HG03108 (cell line): ENCODE measurements at regions not wholly inside any gene's neighbourhood (a gene's known extent, or its start where the extent isn't known, plus 50 kb on each side); places are given as distances from the start of the nearest gene placed in this dataset.
"Not testable (repeated sequence)": the region's sequence is repeated elsewhere in the genome, so short reads cannot be mapped to it uniquely, and the experiment has no call there.

Experiments used
- ATAC-seq: cut with Tn5 transposase; IDR thresholded peaks from one replicate; pipeline ENCODE4 v1.9.1; 2021; ENCODE audit warnings: moderate library complexity; ENCODE audit not compliant: unreplicated experiment

- peak; percentile 80 for ATAC-seq
Observed at GRCh38 chr14:65959563-65960024, 526.6 kb upstream of the CCDC196 start.

GRCh38 chr14:65961004-65961403 lies 525.2 kb upstream of the CCDC196 start:
- no peak for ATAC-seq

GRCh38 chr14:65962952-65963351 lies 523.2 kb upstream of the CCDC196 start:
- ATAC-seq: no peak

DNA sequence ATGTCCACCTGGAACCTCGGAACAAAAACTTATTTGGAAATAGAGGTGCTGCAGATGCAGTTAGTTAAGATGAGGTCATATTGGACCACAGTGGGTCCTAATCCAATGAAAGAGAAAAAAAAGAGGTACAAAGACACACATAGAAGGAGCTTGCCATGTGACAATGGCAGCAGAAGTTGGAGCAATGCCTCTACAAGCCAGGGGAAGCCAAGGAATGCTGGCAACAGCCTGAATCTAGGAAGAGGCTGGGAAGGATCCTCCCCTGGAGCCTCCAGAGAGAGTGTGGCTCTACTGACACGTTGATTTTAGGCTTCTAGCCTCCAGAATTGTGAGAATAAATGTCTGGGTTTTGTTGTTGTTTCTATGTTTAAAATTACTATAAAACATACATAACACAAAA lies 521.8 kb upstream of the CCDC196 start:
- no peak for ATAC-seq

DNA sequence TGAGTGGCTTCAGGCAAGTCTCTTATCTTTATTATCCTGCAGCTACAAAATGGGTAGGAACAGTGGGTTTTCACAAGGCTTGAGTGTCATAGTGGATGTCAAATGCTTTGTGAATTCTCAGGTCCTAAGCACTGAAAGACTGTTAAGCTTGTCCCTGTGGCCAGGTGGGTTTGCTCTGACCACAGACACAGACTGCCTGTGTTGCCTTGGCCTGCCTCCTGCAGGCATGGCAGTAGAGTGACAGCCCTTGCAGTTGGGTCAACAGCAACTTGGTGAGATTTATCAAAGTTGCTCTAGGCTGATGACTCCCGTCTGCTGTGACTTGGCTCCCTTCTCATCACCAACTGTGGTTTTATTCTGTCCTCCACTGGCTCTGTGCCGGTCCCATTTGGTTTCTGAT lies 520.0 kb upstream of the CCDC196 start:
- ATAC-seq: no peak

GRCh38 chr14:65972346-65972870 lies 513.8 kb upstream of the CCDC196 start:
- ATAC-seq: no peak

GRCh38 chr14:65972891-65973290 lies 513.3 kb upstream of the CCDC196 start:
- no peak for ATAC-seq

DNA sequence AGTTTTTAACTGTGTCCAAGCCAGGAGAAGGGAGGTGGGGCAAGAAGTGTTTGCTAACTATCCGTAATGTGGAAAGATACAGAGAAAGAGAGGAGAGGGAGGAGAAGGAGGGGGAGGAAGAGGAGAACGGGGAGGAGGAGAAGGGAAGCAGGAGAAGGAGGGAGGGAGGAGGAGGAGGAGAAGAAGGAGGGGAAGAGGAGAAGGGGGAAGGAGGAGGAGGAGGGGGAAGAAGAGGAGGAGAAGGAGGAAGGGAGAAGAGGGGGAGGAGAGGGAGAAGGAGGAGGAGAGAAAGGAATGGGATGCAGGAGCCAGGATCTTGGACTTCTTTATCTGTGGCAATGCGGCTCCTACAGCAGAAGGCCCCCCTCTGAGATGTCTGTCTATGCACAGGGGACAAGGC lies 510.3 kb upstream of the CCDC196 start:
- no peak for ATAC-seq

DNA sequence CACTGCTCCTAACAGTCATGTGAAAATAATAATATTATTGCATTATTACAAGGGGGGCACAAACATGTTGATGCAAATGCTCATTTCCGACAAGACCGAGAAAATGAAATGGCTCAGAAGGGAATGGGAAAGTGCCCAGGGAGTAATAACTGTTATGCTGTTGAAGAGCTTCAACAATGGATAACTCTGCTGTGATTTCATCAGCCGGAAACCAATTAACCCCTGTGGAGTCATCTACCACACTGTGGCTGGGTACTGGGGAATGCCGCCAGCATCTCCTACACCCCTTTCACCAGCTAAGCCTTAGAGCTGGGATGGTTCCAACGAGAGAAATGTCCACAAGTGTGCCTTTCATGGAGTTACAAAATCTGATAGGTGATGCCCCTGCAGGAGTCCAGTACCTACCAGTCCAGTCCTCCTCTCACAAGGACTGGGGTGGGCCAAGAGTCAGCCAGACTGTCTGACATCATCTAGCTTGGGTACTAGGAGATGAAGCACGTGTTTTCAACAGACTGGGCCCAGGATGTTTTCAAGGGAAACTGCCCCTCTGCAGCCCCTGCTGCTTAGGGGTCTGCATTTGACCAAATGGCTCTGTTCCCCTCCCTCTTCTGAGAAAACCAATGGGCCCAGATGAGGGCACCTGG lies 509.3 kb upstream of the CCDC196 start:
- no peak for ATAC-seq

DNA sequence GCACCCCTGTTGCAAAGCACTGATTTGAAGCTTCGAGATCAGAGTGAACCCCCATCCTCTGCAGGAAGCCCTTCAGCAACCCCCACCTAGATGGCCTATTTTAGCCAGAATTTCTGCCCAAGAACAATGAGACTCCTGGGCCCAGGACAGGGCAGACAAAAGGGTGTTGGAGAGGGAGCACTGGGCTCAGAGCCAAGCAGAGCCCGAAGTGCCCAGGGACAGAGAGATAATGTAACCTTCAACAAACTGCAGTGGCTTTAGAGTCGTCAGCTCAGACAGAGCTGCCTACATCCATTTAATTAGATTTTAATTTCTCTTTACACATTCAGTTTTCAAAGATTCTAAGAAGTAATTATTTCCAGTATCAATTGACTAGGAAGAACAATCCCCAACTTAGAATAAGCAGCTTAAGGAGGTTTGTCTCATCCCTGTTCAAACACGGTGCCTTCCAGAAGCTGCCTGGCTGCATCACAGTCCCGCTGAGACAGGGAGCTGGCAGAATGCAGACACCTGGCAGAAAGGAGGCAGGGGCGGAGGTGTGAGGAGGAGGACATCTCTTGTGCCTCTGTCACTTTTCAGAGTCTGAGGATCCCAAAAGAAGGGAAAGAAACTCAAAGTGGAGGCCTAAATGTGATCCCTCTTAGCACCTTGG lies 504.9 kb upstream of the CCDC196 start:
- no peak for ATAC-seq

- no peak for ATAC-seq
Observed at GRCh38 chr14:65986041-65986440, 500.1 kb upstream of the CCDC196 start.

DNA sequence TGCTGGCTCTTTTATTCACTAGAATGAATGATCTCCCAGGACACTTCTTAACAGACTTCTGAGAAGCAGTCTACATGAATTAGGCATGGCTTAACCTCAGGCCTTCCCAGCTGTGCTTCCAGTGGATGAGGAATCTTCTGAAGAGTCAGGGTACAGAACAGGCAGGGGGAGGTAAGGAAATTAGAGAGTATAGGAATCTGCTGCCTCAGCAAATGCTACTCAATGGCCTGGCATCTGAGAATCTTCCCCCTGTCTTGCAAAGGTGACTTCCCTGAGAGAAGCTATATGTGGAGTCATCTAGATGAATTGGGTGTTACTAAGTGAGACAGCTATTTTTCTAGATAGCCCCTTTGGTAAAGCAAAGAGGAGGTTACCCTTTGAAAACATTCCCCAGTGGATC lies 496.2 kb upstream of the CCDC196 start:
- ATAC-seq: no peak

- ATAC-seq: no peak
Observed at GRCh38 chr14:65991104-65991503, 495.1 kb upstream of the CCDC196 start.

DNA sequence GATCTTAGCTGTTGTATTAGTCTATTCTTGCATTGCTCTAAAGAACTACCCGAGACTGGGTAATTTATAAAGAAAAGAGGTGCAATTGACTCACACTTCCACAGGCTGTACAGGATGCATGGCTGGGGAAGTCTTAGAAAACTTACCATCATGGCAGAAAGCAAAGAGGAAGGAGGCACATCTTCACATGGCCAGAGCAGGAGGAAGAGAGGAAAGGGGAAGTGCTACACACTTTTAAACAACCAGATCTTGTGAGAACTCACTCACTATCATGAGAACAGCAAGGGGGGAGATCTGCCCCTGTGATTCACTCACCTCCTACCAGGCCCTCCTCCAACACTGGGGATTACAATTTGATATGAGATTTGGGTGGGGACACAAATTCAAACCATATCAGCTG lies 494.2 kb upstream of the CCDC196 start:
- not testable (repeated sequence) for ATAC-seq

DNA sequence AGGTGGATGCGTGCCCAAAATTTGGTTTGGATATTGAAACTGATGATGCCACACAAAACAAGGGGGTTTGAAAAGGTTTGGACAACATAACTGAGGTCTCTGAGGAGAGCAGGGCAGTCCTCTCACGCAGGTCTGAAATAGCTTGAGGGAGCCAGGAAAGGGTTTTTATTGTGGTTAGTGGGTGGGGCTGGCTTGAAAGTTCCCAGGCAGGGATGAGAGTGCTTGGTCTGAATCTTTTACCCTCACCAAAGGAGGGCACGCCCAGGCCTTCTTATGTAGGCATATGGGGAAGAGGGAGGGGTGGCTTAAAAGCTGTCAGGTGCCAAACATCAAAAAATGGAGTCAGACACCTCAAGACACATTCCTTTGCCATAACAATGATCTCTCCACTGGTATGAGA lies 493.1 kb upstream of the CCDC196 start:
- ATAC-seq: no peak

- ATAC-seq: no peak
Observed at GRCh38 chr14:65993996-65994395, 492.2 kb upstream of the CCDC196 start.

DNA sequence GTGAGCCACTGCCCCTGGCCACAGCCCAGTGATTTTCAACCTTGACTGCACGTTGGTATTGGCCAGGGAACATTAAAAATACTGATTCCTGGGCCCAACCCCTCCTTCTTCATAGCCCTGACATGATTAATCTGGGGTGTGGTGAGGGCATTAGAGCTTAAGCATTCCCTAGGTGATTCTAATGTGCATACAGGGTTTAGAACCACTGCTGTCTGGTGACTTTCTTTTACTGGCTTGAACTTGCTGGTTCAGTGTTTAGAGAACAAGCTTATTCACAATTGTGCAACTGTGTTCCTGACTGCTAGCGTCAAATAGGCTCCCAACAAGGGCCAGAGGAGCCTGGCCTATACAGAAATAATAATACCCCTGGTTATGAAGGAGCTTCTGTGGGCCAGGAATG lies 488.8 kb upstream of the CCDC196 start:
- no peak for ATAC-seq

DNA sequence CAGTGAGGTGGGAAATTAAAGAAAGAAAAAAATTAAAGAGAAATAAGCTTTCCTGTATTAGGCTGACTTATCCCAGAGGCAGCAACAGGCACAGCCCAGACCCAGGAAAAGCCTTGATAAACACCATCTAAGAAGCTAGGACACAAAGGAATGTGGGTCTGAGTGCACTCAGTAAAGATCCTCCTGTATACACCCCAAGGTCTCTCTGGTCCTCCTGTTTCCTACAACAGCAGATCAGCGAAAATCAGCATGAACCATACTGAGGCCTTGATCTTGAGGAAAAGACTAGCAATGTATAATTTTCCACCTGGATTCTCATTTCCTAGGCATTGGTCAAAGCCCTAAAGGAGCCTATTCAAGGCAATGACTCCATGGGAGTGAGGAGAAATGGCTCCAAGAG lies 486.3 kb upstream of the CCDC196 start:
- ATAC-seq: no peak

GRCh38 chr14:66000766-66001165 lies 485.4 kb upstream of the CCDC196 start:
- ATAC-seq: no peak

DNA sequence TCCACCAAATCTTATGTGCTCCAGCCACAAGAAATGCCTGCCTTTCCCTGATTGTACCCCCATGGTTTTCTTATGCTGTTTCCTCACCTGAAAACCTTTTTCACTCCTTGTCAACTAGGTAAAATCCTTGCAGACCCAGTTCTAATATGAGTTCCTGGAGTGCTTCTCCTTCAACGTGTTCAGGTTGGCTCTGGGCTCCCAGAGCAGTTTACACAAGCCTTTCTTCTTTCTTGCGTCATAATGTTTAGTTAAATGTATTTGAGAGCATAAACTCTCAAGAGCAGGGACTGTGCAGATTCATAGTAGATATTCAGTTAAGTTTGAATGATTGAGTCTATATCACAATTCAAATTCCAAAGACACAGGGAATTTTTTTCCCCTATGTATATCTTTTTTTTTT lies 484.8 kb upstream of the CCDC196 start:
- no peak for ATAC-seq

DNA sequence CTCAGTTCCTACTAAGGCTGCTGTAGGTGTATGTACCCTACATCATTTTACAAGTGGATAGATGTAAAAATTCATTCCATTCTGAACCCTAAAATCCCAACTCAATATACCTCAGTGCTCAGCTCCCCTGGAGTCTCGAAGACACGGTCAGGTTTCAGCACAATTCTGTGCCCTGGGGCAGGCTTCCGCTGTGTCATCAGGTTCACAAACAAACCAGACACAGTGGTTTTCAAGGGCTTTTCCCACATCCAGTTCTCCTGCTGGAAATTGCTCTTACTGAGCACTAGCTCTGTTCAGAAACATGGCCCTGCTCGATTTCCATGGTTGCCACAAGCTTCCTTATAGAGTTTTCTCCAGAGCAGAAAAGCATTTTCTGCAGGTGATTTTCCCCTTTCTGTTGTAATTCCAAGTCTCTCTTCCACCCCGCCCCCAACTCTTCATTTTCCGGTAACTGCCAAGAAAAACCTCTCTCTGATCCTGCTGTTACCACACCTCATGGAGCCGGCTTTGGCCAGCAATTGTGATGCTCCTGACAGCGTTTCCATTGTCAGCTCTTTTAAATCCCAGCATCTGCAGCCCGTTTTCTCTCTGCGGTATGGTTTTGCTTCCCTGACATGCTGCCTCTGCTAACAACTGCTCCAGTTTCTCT lies 483.0 kb upstream of the CCDC196 start:
- ATAC-seq: no peak

GRCh38 chr14:66005900-66006434 lies 480.2 kb upstream of the CCDC196 start:
- ATAC-seq: no peak
